ENCODE measurements at regions not wholly inside any gene's neighbourhood (a gene's known extent, or its start where the extent isn't known, plus 50 kb on each side); places are given as distances from the start of the nearest gene placed in this dataset.

DNA sequence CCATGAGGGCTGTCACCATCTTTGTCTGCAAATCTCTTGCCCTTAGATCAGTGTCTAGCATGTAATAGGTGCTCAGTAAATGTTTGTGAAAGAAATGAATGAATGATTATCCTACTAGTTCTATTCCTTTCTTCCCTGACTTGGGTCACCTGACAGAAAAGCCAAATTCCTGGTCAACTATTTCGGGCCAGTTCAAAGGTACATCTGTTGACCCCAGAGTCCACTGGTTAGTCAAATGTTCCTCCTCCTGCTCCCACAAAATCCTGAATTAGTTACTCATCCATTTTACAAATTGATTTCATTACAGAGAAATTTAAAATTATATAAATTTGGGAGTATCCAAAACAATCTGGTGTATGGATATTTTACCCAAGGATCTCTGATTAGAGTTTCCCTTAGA, 124.7 kb upstream of the NAV2 start:
- TF ChIP-seq POLR2A (IDR thresholded peaks at IDR 0.05) = no peak
- TF ChIP-seq, protein P1, sequence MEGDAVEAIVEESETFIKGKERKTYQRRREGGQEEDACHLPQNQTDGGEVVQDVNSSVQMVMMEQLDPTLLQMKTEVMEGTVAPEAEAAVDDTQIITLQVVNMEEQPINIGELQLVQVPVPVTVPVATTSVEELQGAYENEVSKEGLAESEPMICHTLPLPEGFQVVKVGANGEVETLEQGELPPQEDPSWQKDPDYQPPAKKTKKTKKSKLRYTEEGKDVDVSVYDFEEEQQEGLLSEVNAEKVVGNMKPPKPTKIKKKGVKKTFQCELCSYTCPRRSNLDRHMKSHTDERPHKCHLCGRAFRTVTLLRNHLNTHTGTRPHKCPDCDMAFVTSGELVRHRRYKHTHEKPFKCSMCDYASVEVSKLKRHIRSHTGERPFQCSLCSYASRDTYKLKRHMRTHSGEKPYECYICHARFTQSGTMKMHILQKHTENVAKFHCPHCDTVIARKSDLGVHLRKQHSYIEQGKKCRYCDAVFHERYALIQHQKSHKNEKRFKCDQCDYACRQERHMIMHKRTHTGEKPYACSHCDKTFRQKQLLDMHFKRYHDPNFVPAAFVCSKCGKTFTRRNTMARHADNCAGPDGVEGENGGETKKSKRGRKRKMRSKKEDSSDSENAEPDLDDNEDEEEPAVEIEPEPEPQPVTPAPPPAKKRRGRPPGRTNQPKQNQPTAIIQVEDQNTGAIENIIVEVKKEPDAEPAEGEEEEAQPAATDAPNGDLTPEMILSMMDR (IDR thresholded peaks at IDR 0.05) = no peak
- TF ChIP-seq POLR2AphosphoS5 (IDR thresholded peaks at IDR 0.05) = no peak

GRCh38 chr11:19580646-19581045, 132.0 kb upstream of the NAV2 start:
- Histone ChIP-seq H3K27me3 (no peaks in the 10 kb centered on the region), H3K4me3 (no peak overlapping the region), H3K36me3 (no peaks in the 10 kb centered on the region), H3K9me3 (no peaks in the 10 kb centered on the region), H3K27ac (no peak overlapping the region), H3K4me1 (peaks cover 0 to 3% of the 10 kb centered on the region in 2 donors)
- no peak for DNase-seq (ENCODE audit: low spot score in 2 of 2)
- intact Hi-C loops (cut with DNase I; ENCODE audit: low total_unique reads) = no loop called here
- TF ChIP-seq POLR2AphosphoS5 (IDR thresholded peaks at IDR 0.05) = no peak
- TF ChIP-seq, protein P1 (IDR thresholded peaks at IDR 0.05) = no peak
- no peak for TF ChIP-seq POLR2A (IDR thresholded peaks at IDR 0.05)

More for the DNA sequence above, 124.7 kb upstream of the NAV2 start:
- Histone ChIP-seq H3K4me3 (no peak overlapping the region), H3K36me3 (no peaks in the 10 kb centered on the region), H3K9me3 (no peaks in the 10 kb centered on the region), H3K4me1 (no peaks in the 10 kb centered on the region), H3K27me3 (no peaks in the 10 kb centered on the region), H3K27ac (no peak overlapping the region)
- no peak for DNase-seq (ENCODE audit: low spot score in 2 of 2)
- intact Hi-C loops (cut with DNase I; ENCODE audit: low total_unique reads) = no loop called here

GRCh38 chr11:19579957-19580356, 132.7 kb upstream of the NAV2 start:
- Histone ChIP-seq H3K27me3 (no peaks in the 10 kb centered on the region), H3K4me1 (peaks cover 0 to 3% of the 10 kb centered on the region in 2 donors), H3K4me3 (no peak overlapping the region), H3K36me3 (no peaks in the 10 kb centered on the region), H3K9me3 (no peaks in the 10 kb centered on the region), H3K27ac (no peak overlapping the region)
- no peak for DNase-seq (ENCODE audit: low spot score in 2 of 2)
- intact Hi-C loops (cut with DNase I; ENCODE audit: low total_unique reads) = no loop called here
- TF ChIP-seq, protein P1 (IDR thresholded peaks at IDR 0.05) = no peak
- TF ChIP-seq POLR2AphosphoS5 (IDR thresholded peaks at IDR 0.05) (no peak), POLR2A (IDR thresholded peaks at IDR 0.05) (no peak)

- intact Hi-C loops (cut with DNase I; ENCODE audit: low total_unique reads) = no loop called here
Observed at GRCh38 chr11:19578871-19579270, 133.8 kb upstream of the NAV2 start.

GRCh38 chr11:19577976-19578619, 134.5 kb upstream of the NAV2 start:
- Histone ChIP-seq H3K4me3 (no peak overlapping the region), H3K9me3 (no peaks in the 10 kb centered on the region), H3K4me1 (peaks cover 0 to 5% of the 10 kb centered on the region in 2 donors), H3K27me3 (no peaks in the 10 kb centered on the region), H3K36me3 (no peaks in the 10 kb centered on the region), H3K27ac (peak overlapping the region in 1 of 2 donors; percentile 72)
- no peak for TF ChIP-seq POLR2A (IDR thresholded peaks at IDR 0.05)
- TF ChIP-seq POLR2AphosphoS5 (IDR thresholded peaks at IDR 0.05) = no peak
- TF ChIP-seq, protein P1 (IDR thresholded peaks at IDR 0.05) = no peak
- intact Hi-C loops (cut with DNase I; ENCODE audit: low total_unique reads) = no loop called here
- no peak for DNase-seq (ENCODE audit: low spot score in 2 of 2)

More at GRCh38 chr11:19578871-19579270, 133.8 kb upstream of the NAV2 start:
- Histone ChIP-seq H3K36me3 (no peaks in the 10 kb centered on the region), H3K4me1 (peaks cover 0 to 3% of the 10 kb centered on the region in 2 donors), H3K27ac (no peak overlapping the region), H3K27me3 (no peaks in the 10 kb centered on the region), H3K4me3 (no peak overlapping the region), H3K9me3 (no peaks in the 10 kb centered on the region)
- DNase-seq (ENCODE audit: low spot score in 2 of 2) = no peak
- TF ChIP-seq, protein P1 (IDR thresholded peaks at IDR 0.05) = no peak
- no peak for TF ChIP-seq POLR2A (IDR thresholded peaks at IDR 0.05)
- TF ChIP-seq POLR2AphosphoS5 (IDR thresholded peaks at IDR 0.05) = no peak

All from breast epithelium (tissue), 4 donors.